ENCODE measurements at regions not wholly inside any gene's neighbourhood (a gene's known extent, or its start where the extent isn't known, plus 50 kb on each side); places are given as distances from the start of the nearest gene placed in this dataset.
A peak's percentile ranks its signal among the peaks of the same experiment; 100 is the strongest.

DNA sequence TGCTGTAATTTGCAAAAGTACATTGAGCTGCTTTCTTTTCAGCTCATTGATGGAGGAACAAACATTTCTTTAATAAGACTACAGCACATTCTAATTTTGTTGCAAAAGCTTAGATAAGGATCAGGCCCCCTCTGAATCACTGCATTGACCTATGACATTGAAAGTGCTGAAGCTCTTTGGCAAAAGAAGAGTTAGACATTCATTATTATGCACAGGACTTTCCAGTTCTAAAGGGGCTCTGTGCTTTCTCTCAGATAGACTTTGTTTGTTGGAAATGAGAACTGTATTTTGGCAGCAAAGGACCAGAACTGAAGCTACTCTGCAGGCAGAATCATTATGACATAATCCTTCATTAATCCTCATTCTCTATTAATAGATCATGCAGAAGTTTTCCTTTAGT is 252.9 kb upstream of the SOX2 start:
- intact Hi-C loops (cut with DNase I), result loop anchor here (1.0 to 5.0 kb wide), 2 partner anchors 103 to 240 kb away; no protein-coding TSS in a partner anchor
- DNase-seq, result no peak

DNA sequence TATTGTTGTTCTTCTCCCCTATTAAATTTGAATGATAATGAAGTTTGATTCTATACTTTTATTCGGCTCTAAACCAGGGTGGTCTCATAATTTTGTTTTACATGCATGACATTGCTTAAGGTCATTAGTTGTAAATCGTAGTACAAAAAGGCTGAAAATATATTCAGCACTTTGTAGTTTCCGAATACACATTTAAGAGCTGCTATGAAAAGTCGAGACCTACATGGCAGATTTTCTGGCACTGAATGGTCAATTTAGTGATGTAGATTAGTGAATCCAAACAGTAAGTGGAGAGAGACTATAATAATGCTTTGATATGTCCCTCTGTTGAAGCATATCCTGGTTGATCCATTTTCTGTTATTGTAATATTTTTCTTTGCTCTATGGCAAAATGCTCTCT is 254.0 kb upstream of the SOX2 start:
- intact Hi-C loops (cut with DNase I), result loop anchor here (5.0 kb wide), 1 partner anchor 105 kb away; no protein-coding TSS in a partner anchor
- no peak for DNase-seq

DNA sequence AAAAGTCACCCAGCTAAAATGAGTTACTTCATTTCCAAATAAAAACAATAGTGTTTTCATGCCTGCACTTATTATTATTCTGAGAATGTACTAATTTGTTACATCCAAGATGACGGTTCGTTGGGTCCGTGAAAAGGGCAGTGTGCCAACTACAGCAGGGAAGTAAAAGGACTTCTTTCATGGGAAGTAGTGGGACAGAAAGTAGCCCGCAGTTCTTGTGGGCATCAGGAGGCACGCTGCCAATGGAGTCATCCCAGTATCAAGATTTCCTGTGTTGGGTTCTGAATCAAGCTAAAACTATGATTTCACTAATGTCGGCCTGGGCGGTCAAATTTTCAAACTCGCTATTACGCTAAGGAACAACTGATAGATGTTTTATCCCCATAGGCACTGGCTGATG is 254.5 kb upstream of the SOX2 start:
- DNase-seq, result peak; percentile 69 to 97 (median 88)

DNA sequence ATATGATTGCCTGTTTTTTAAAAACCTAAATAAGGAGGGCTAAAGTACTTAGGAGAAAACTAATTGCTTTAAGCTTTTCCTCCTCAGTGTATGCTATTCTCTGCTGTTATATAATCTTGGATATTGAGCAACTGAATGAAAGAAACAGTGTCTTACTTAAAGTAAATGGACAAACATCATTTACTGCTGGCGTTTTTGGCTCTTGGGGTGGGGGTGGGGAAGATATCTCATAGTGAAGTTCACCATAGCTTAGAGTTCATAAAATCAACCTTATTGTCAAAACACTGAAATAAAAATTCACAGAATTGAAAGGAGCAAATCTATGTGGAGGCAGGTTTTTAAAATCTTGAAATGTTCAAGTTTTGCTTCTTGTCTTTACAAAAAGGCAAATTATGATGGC is 256.4 kb upstream of the SOX2 start:
- intact Hi-C loops (cut with DNase I), result loop anchor here (2.0 to 5.0 kb wide), 2 partner anchors 107 to 128 kb away; no protein-coding TSS in a partner anchor
- no peak for DNase-seq

More for the DNA sequence above, 254.5 kb upstream of the SOX2 start:
- intact Hi-C loops (cut with DNase I), result loop anchor here (5.0 kb wide), 1 partner anchor 105 kb away; no protein-coding TSS in a partner anchor

DNA sequence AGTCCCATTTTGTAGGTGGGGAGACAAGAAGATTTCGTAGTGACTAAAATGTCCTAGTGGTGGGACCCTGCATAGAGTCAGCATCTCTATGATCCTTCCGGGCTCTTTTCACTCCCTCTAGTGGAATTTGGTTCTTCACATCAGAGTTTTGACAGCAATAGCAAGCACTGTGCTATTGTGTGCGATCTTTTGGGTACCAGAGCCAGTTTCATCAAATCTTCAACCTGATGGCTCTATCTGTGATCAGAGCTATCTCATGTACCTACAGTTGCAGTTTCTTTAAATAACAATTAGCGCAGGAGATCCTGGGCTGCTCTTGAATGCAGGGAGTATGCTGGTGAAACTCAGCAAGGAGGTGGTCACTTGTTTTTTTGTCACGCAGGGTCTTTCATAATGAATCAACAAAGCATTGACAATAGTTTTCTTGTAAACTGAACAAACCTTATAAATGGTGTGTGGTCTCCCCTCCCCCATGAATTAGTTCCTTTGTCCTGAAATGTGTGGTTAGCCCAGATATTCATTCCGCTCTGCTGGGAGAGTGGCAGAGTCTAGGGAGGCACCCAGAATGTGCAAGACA is 257.2 kb upstream of the SOX2 start:
- DNase-seq, result peak in 4 of 10 donors; percentile 21 to 61 (median 37)
- intact Hi-C loops (cut with DNase I), result loop anchor here (2.0 to 5.0 kb wide), 2 partner anchors 108 to 128 kb away; no protein-coding TSS in a partner anchor

DNA sequence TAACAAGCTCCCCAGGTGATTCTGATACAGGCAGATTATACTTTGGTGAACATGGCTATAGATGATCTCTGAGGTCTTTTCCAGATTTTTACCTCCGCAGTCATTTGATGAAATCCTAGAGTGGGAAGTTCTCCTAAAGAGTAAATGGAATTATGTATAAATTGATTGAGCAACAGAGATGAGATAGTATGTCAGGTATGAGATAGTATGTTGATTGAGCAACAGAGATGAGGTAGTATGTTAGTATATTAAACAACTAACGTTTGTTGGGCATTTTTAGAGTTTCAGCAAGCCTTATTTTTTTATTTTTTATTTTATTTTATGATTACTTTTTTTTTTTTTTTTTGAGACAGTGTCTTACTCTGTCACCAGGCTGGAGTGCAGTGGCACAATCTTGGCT is 265.0 kb upstream of the SOX2 start:
- intact Hi-C loops (cut with DNase I), result no loop called here
- DNase-seq, result no peak

DNA sequence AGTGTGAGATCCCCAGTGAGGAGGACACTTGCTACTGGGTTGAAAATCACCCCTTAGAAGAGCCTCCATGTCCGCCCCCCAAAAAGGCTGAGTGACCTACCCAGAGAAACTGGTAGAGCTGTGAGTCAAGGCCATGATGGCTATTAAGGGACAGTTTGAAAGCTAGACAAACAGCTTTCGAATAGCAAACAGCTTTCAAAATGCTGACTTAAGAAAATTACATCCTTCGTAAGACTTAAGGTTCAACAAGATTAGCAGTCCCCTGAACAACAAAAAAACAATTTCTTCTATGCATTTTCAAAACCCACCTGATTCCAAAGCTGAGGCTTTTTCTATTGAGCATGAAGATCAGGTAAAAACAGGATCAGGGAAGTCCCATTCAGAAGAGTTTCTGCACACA is 269.7 kb upstream of the SOX2 start:
- intact Hi-C loops (cut with DNase I), result no loop called here
- DNase-seq, result no peak

DNA sequence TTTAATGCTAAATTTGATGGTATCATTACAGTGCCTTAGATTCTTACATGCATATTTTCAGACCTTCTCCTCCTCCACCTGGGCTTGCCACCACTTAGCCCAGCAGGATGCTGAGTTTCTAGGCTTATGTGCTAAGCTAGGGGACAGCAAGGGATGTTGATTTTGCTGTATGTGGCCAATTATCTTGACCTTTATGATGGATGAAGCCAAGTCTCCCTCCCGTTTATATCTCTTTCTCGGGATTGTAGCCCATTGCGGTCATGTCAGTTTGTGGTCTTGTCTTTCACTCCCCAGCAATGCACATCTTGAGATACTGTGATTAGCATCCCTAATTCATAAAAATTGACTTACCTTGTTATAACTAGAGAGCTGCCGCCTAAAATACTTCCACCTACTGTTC is 278.7 kb upstream of the SOX2 start:
- intact Hi-C loops (cut with DNase I), result no loop called here
- no peak for DNase-seq

DNA sequence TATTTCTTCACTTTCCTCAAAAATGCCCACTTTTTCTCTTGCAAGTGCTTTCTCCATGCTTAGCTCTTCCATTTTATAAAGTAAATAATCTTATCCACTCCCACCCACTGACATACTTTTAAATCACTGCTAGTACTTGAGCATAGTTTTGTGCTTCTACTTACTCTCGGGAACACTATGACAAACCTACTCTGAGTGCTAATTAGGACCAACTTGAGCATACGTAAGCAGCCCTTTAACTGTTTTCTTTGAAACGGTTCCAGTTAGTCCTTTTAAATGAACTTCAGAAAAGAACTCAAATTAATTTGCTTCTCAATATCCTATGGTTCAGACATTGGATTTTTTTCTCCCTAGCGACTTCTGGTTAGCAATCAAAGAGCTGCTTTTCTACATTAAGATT is 280.0 kb upstream of the SOX2 start:
- DNase-seq, result no peak
- intact Hi-C loops (cut with DNase I), result no loop called here

DNA sequence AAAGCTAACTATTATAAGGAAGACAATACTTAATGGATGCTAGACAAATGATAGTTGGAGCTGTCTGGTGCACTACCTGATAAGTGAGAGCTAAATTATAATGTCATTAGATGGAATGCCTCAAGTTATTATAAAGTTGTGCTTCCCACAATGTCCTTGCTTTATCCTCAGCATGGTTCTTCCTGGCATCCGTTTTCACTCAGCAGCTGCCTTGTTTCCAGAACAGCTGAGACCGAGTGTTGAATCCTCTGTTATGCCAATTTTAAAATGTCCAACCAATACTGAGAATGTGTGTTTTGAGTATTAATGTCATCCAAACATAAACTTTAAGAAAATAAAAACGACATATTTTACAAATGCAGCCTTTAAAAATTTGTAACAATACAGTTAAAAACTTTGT is 286.7 kb upstream of the SOX2 start:
- no peak for DNase-seq
- intact Hi-C loops (cut with DNase I), result no loop called here

DNA sequence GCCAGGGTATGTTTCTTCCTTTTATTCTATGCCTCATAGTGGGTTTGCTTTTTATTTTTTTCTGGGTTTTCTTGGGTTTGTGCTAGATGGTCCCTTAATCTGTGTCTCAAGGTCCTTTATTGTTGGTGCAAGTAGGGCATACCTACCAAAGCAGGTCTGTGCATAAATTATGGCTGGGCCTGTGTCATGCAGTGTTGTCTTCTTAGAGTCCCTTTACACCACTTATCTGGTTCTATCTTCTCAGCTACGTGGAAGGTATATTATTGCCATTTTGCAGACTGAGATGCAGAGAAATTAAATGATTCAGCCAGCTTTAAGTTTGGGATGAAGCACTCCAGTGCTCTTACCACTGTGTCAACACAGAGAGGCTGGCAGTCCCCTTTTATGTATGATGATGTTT is 293.5 kb upstream of the SOX2 start:
- intact Hi-C loops (cut with DNase I), result no loop called here
- DNase-seq, result no peak

DNA sequence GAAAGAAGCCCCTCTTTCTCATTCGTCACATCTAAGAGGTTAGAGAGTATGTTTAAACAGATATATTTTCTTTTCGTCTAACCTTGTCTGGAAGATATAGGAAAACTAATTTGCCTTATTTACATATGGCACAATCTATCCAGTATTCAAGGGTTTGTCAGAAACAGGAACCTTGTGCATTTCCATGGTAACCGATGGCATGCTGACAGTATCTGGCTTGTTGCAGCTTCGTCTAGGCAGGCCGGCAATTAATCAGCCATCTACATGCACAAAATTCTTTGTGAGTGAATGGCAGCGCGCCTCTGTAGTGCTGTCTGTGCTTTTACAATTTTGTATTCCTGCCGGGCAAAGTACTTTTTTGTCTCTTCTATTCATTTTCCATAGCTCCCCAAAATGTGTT is 294.0 kb upstream of the SOX2 start:
- intact Hi-C loops (cut with DNase I), result no loop called here
- DNase-seq, result peak; percentile 11 to 87 (median 40)

DNA sequence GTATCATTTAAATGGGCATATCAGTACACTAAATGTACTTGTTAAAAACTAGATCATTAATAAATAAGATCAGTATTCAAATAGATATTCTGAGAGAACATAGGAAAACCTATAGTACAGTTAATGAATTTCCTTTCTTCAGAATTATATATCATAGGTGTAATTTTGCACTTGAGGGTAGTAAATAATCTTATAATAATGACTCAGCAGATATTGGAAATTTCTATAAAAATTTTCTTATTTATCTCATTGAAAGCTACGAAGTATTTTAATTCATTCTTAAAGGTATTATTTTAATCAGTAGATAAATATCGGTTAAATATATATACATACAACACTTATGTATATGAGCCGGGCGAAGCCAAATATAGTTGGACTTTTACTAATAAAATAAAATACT is 300.9 kb upstream of the SOX2 start:
- no peak for DNase-seq
- intact Hi-C loops (cut with DNase I), result no loop called here

DNA sequence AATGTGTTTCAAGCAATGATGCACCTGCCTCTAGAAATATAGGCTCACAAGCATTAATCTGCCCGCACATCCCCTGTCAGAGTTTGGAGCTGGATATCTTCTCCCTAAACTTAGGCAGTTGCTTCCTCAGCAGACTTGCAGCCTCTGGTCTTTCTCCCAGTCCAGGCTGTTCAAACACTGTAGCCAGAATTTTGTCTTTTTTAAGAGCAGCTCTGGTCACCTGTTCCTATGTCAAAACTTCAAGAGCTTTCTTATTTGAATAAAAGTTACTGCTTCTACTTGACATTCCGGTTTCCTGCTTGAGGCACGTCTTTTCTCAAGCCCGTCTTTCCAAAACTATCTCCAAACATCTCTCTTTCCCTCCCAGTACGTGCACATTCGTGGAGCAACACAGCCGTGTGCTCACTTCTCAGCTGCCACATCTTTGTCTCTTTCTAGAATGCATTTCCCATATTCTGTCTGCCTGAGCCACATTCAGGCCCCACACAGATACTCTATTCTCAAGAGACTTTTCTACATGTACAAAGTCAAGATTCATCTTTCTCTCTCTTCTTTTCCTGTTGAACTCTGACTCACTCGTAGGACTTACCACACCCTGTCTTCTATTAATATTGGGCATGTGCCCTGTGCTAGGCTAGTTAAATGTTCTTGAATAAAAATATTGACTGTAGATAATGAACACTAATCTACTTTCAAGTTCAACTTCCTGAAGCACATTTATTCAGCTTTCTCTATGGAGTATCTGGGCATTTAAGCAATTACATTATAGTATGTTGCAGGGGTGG is 307.7 kb upstream of the SOX2 start:
- DNase-seq, result no peak

DNA sequence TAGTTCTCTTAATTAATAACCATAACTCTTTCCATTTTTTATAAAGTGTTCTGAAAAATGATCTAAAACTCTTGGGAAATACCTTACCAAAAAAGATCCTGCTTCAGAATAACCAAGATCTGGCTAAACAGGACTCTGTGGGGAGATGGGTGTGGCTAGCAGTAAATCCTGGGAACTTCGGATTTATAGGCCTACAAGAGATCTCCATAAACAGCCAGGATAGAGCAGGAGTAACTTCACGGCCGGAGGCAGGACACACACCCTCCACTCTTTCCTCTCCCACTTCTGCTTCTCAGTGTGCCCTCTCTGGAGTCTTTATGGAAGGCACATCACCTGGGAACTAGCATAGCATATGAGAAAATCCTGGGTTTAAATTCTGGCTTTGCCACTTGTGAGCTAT is 309.4 kb upstream of the SOX2 start:
- intact Hi-C loops (cut with DNase I), result no loop called here

More for the DNA sequence above, 307.7 kb upstream of the SOX2 start:
- intact Hi-C loops (cut with DNase I), result no loop called here

DNA sequence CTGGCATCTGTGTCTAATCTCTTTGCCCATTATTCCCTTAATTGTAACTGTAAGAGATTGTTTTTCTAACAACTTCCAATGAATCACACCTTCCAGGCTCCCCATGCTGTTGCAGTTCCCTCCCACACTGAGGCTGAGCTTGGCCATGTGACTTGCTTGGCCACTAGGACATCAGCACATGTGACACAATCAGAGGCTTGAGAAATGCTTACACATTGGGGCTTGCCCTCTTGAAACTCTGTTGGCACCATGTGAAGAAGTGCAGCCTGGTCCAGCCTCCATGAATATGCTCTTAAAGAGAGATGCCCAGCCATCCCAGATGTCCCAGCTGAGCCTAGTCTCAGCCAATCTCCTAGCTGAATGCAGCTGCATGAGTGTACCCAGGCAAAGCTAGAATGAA is 326.8 kb upstream of the SOX2 start:
- intact Hi-C loops (cut with DNase I), result no loop called here
- peak in 3 of 10 donors; percentile 11 to 69 (median 12) for DNase-seq

More for the DNA sequence above, 309.4 kb upstream of the SOX2 start:
- no peak for DNase-seq

DNA sequence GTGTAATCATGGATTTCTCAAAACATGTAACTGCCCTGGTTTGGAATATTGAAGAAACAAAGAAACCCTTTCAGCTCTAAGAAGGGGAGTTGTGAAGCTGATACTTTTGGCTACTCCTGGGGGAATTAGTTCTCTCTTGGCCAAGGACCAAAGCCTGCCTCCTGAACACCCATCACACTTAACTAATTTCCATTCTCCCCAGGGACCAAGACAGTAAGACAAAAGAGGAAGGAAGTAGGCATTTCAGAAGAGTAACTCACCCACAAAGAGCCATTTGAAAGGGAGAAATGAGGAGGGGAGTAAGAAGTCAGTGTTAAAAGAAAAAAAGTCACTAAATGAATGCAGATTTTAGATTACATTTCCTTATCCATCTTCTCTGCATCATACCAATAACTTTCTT is 328.0 kb upstream of the SOX2 start:
- intact Hi-C loops (cut with DNase I), result no loop called here
- no peak for DNase-seq

DNA sequence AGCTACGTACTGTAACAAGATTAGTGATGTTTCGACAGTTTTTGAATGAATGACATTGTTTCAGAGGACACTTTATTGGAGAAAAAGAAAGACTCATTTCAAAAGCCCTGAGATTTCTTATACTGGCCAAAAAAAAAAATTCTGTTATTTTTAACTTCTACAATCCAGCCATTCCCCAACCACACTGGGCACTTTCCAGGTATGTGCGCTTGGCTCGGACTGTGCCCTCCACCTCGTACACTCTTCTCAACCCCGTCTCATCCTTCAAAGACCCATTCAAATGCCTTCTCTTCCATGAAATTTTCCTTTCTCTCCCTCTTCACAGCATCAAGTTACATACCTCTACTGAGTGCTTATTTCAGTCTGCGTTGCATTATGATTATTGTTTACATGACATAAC is 328.5 kb upstream of the SOX2 start:
- DNase-seq, result no peak

DNA sequence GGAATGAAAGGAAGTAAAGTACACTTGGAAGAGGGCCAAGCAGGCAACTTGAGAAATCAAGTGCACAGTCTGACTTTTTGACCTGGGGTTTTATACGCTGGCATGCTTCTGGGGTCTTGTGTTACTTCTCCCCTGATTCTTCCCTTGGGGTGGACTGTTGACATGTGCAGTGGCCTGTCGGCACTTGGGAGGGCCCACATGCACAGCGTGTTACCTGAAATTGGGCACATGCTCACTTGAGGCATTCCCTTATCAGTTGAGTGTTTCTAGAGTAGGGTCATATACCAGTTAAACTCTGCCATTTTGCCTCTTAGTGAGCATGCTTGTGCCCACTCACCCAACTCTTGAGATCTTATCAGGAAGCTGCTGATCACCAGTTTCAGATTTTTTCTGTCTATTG is 329.1 kb upstream of the SOX2 start:
- intact Hi-C loops (cut with DNase I), result no loop called here
- no peak for DNase-seq

More for the DNA sequence above, 328.5 kb upstream of the SOX2 start:
- intact Hi-C loops (cut with DNase I), result no loop called here

DNA sequence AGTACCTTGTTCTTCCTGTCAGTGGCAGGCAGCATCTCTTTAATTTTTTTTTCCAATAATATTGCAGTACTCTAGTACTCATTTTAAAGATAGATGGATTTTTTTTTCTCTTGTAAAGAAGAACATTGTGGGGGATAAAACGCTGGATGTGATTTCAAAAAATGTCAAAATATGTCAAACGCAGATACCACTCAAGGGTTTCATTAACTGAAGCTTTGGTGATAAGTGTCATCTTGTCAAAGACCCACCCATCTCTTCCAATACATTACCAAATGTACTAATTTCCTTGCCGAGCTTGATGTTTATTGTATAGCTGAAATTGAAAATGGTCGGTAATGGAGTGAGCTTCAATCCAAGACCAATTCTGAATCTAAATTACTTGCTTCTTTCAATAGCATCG is 332.4 kb upstream of the SOX2 start:
- intact Hi-C loops (cut with DNase I), result no loop called here
- no peak for DNase-seq

DNA sequence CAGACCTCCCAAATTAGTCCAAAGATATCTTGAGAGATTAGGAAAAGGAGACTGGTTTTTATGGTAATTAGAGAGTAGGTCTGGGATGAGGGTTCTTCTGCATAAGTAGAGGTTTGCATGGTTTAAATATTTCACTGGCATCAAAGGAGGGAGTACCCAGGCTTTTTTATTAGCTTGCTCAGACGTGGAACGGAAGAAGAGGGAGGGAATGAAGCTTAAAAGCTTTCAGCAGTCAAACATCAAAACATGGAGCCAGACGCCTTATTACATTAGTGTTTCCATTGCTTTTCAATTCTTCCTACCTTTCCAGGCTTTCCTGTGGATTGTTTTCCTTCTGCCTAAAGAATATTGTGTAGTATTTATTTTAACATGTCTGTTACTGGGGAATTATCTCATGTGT is 342.1 kb upstream of the SOX2 start:
- DNase-seq, result no peak
- intact Hi-C loops (cut with DNase I), result no loop called here

DNA sequence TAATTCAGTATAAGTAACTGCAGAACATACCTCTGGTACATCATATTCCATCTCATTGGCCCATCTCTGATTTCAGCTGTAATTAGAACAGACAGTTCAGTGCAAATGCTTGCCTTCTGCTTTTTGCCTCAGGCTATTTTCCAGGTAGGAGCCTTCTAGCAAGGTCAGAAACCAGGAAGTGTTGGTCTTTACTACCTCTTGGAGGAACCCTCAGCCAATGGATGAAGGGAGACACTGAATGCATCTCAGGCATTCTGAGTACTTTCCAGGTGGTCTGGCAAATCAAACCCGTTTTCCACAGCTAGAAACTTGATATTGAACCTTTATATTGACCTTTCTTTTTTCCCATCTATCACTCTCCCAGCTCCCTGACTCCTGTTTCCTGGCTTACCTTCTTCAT is 348.5 kb upstream of the SOX2 start:
- DNase-seq, result no peak
- intact Hi-C loops (cut with DNase I), result no loop called here
